Neural cell (in vitro differentiated cells): ENCODE measurements at regions not wholly inside any gene's neighbourhood (a gene's known extent, or its start where the extent isn't known, plus 50 kb on each side); places are given as distances from the start of the nearest gene placed in this dataset.

ENCODE experiments used
- EP300 ChIP-seq: fragments of 450-650 bp; conservative IDR thresholded peaks from 2 replicates; pipeline ENCODE4 v1.6.1; 2014; ENCODE audit warnings: antibody characterized with exemption, mild to moderate bottlenecking, moderate library complexity; ENCODE audit not compliant: poor library complexity, severe bottlenecking
- SMC3 ChIP-seq: fragments of 450-650 bp; conservative IDR thresholded peaks from 2 replicates; pipeline ENCODE4 v1.6.1; 2014; ENCODE audit warnings: antibody characterized with exemption, mild to moderate bottlenecking, moderate library complexity; ENCODE audit not compliant: poor library complexity

DNA sequence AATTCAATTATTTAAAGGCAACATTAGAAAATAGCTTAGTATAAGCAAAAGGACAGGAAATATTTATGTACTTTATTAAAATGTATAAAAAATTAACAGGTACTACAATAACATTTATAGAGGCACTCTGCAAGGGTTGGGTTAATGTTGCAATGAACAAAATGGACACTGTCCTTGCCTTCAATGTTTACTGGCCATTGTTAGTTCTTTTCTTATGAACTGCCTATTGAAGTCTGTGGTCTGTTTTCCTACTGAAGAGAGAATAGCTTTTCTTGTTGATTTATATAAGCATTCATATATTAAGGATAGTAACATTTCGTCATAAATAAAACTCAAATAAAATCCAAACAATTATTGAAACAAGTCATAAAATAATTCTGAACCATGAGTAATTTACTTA is 135.3 kb upstream of the BEND6 start:
- TF ChIP-seq SMC3, result no peak
- TF ChIP-seq EP300, result no peak
